ENCODE measurements at regions not wholly inside any gene's neighbourhood (a gene's known extent, or its start where the extent isn't known, plus 50 kb on each side); places are given as distances from the start of the nearest gene placed in this dataset.

DNA sequence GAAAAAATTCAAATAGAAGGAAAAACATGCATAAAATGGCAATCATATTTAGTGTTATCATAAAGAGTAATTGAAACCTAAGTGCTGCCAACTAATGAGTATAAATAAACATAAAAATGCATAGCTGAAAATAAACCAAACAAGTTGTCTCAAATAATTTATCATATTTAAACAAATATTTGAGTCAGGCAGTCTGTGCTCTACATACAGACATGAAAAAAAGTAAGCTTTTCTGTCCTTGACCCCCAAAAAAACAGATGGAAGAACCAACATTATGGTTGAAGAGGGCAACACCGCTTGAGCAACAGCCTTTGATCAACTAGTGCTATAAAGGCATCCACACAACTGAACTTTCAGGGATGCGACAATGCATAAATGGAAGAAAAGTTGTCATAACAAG is 735.1 kb upstream of the MIR17HG start:
- Histone ChIP-seq H3K4ac (ENCODE audit: low read depth, low read length) (no peak overlapping the region), H2BK120ac (ENCODE audit: insufficient read depth, low read length, poor library complexity) (no peak overlapping the region), H3K9me3 (ENCODE audit: insufficient read depth, low read depth, low read length) (peaks cover 16% of the 10 kb centered on the region), H2BK5ac (ENCODE audit: low read depth, low read length, poor library complexity) (no peak overlapping the region), H3K4me2 (ENCODE audit: low read length) (no peak overlapping the region), H3K14ac (ENCODE audit: low read length) (no peak overlapping the region), H4K8ac (ENCODE audit: low read depth, low read length) (no peak overlapping the region), H2AFZ (ENCODE audit: insufficient read depth, low read length, poor library complexity) (no peak overlapping the region), H3K79me1 (ENCODE audit: low read length) (no peaks in the 10 kb centered on the region), H3K4me1 (ENCODE audit: control insufficient read depth in 1 of 2, insufficient read depth in 2 of 2, low read length in 2 of 2) (no peaks in the 10 kb centered on the region), H3K27me3 (ENCODE audit: insufficient read depth, low read length) (no peaks in the 10 kb centered on the region), H3K23ac (ENCODE audit: low read length) (no peak overlapping the region), H3K18ac (ENCODE audit: low read length) (no peak overlapping the region), H4K91ac (ENCODE audit: low read depth, low read length) (no peak overlapping the region), H2AK5ac (ENCODE audit: low read length) (no peak overlapping the region), H3K36me3 (ENCODE audit: control insufficient read depth in 1 of 2, insufficient read depth in 2 of 2, low read length in 2 of 2) (no peaks in the 10 kb centered on the region), H3K9ac (ENCODE audit: low read length) (no peak overlapping the region), H3K79me2 (ENCODE audit: control insufficient read depth, insufficient read depth, low read length, poor library complexity) (no peaks in the 10 kb centered on the region), H3K27ac (ENCODE audit: low read depth, low read length) (no peak overlapping the region), H4K12ac (ENCODE audit: low read depth, low read length) (no peak overlapping the region), H3K4me3 (ENCODE audit: low read depth, low read length) (no peak overlapping the region), H2BK12ac (ENCODE audit: low read length) (no peak overlapping the region)
- WGBS (ENCODE audit: extremely low coverage, insufficient coverage, insufficient read length): no CpG with 5 or more reads among the region's 2 CpGs
- no peak for DNase-seq

DNA sequence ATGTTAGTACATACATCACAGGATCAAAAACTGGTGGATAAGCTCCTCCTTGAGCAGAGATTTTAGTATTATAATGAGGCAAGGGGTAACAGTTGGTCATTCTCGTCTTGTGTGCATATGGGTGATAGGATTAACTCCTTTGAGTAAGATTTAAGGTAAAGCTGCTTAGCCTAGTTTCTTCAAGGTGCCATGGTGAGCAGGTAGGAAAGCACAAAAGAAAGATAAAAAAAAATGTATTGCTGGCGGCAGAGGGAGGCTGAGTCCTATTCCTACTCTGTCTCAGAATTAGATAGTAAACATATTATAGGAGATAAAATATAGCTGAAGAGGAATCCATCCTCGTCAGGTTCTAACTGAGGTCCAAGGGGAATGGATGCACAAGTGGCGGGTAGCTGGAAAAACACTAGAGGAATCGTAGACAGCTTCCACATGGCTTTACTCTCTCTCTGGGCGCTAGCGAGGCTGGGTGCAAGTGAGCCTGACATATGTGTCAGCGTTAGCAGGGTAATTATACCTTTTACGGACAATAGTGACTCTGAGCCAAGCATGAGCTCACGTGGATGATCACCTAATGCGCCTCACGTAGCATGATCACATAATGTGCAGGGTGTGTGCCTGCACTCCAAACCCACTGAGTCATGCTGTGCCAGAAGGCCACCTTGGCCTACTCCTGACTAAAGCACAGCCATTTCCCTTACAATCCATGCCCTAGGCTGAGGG is 734.3 kb upstream of the MIR17HG start:
- no CpG with 5 or more reads among the region's 12 CpGs for WGBS (ENCODE audit: extremely low coverage, insufficient coverage, insufficient read length)
- Histone ChIP-seq H2BK120ac (ENCODE audit: insufficient read depth, low read length, poor library complexity) (no peak overlapping the region), H4K8ac (ENCODE audit: low read depth, low read length) (no peak overlapping the region), H3K4me2 (ENCODE audit: low read length) (no peak overlapping the region), H2BK12ac (ENCODE audit: low read length) (no peak overlapping the region), H2AK5ac (ENCODE audit: low read length) (no peak overlapping the region), H3K79me1 (ENCODE audit: low read length) (no peaks in the 10 kb centered on the region), H3K4ac (ENCODE audit: low read depth, low read length) (no peak overlapping the region), H2AFZ (ENCODE audit: insufficient read depth, low read length, poor library complexity) (no peak overlapping the region), H3K14ac (ENCODE audit: low read length) (no peak overlapping the region), H3K4me3 (ENCODE audit: low read depth, low read length) (no peak overlapping the region), H3K27me3 (ENCODE audit: insufficient read depth, low read length) (no peaks in the 10 kb centered on the region), H3K9me3 (ENCODE audit: insufficient read depth, low read depth, low read length) (peaks cover 18% of the 10 kb centered on the region), H3K18ac (ENCODE audit: low read length) (no peak overlapping the region), H3K4me1 (ENCODE audit: control insufficient read depth in 1 of 2, insufficient read depth in 2 of 2, low read length in 2 of 2) (no peaks in the 10 kb centered on the region), H2BK5ac (ENCODE audit: low read depth, low read length, poor library complexity) (no peak overlapping the region), H3K79me2 (ENCODE audit: control insufficient read depth, insufficient read depth, low read length, poor library complexity) (no peaks in the 10 kb centered on the region), H3K36me3 (ENCODE audit: control insufficient read depth in 1 of 2, insufficient read depth in 2 of 2, low read length in 2 of 2) (no peaks in the 10 kb centered on the region), H4K12ac (ENCODE audit: low read depth, low read length) (no peak overlapping the region), H3K9ac (ENCODE audit: low read length) (no peak overlapping the region), H4K91ac (ENCODE audit: low read depth, low read length) (no peak overlapping the region), H3K23ac (ENCODE audit: low read length) (no peak overlapping the region), H3K27ac (ENCODE audit: low read depth, low read length) (no peak overlapping the region)
- DNase-seq: no peak

DNA sequence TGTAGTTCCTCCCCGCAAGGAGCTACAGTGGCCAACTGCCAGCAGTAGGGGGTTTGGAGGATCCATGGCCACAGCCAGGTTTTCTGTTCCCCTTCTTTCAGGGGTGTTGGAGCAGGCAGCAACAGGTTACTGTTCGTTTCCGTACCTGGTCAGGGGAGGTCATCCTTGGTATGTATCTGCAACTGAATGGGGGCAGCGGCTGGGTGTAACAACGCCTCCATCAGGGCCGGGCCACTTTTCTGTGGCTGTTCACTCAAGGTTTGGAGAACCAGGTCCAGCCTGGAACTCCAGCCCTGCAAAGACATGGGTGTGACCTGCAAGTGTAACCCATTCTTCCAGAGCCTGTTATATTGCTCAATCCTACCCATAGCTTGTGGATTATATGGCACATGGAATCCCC is 732.3 kb upstream of the MIR17HG start:
- Histone ChIP-seq H3K79me2 (ENCODE audit: control insufficient read depth, insufficient read depth, low read length, poor library complexity) (no peaks in the 10 kb centered on the region), H3K14ac (ENCODE audit: low read length) (no peak overlapping the region), H3K36me3 (ENCODE audit: control insufficient read depth in 1 of 2, insufficient read depth in 2 of 2, low read length in 2 of 2) (no peaks in the 10 kb centered on the region), H3K27ac (ENCODE audit: low read depth, low read length) (no peak overlapping the region), H3K4me1 (ENCODE audit: control insufficient read depth in 1 of 2, insufficient read depth in 2 of 2, low read length in 2 of 2) (no peaks in the 10 kb centered on the region), H2AFZ (ENCODE audit: insufficient read depth, low read length, poor library complexity) (no peak overlapping the region), H2BK12ac (ENCODE audit: low read length) (no peak overlapping the region), H2BK5ac (ENCODE audit: low read depth, low read length, poor library complexity) (no peak overlapping the region), H3K4me3 (ENCODE audit: low read depth, low read length) (no peak overlapping the region), H3K4me2 (ENCODE audit: low read length) (no peak overlapping the region), H4K12ac (ENCODE audit: low read depth, low read length) (no peak overlapping the region), H2AK5ac (ENCODE audit: low read length) (no peak overlapping the region), H3K4ac (ENCODE audit: low read depth, low read length) (no peak overlapping the region), H4K91ac (ENCODE audit: low read depth, low read length) (no peak overlapping the region), H3K27me3 (ENCODE audit: insufficient read depth, low read length) (no peaks in the 10 kb centered on the region), H4K8ac (ENCODE audit: low read depth, low read length) (no peak overlapping the region), H3K23ac (ENCODE audit: low read length) (no peak overlapping the region), H3K18ac (ENCODE audit: low read length) (no peak overlapping the region), H2BK120ac (ENCODE audit: insufficient read depth, low read length, poor library complexity) (no peak overlapping the region), H3K9me3 (ENCODE audit: insufficient read depth, low read depth, low read length) (peaks cover 18% of the 10 kb centered on the region), H3K79me1 (ENCODE audit: low read length) (no peaks in the 10 kb centered on the region), H3K9ac (ENCODE audit: low read length) (no peak overlapping the region)
- DNase-seq: no peak
- no CpG with 5 or more reads among the region's 6 CpGs for WGBS (ENCODE audit: extremely low coverage, insufficient coverage, insufficient read length)

GRCh38 chr13:90615767-90616166 is 731.7 kb upstream of the MIR17HG start:
- Histone ChIP-seq H3K27me3 (ENCODE audit: insufficient read depth, low read length) (no peaks in the 10 kb centered on the region), H3K36me3 (ENCODE audit: control insufficient read depth in 1 of 2, insufficient read depth in 2 of 2, low read length in 2 of 2) (no peaks in the 10 kb centered on the region), H3K14ac (ENCODE audit: low read length) (no peak overlapping the region), H4K8ac (ENCODE audit: low read depth, low read length) (no peak overlapping the region), H3K4me3 (ENCODE audit: low read depth, low read length) (no peak overlapping the region), H3K4me1 (ENCODE audit: control insufficient read depth in 1 of 2, insufficient read depth in 2 of 2, low read length in 2 of 2) (no peaks in the 10 kb centered on the region), H2BK12ac (ENCODE audit: low read length) (no peak overlapping the region), H3K9ac (ENCODE audit: low read length) (no peak overlapping the region), H2AFZ (ENCODE audit: insufficient read depth, low read length, poor library complexity) (no peak overlapping the region), H2BK5ac (ENCODE audit: low read depth, low read length, poor library complexity) (no peak overlapping the region), H4K91ac (ENCODE audit: low read depth, low read length) (no peak overlapping the region), H2BK120ac (ENCODE audit: insufficient read depth, low read length, poor library complexity) (no peak overlapping the region), H3K9me3 (ENCODE audit: insufficient read depth, low read depth, low read length) (peaks cover 18% of the 10 kb centered on the region), H3K4ac (ENCODE audit: low read depth, low read length) (no peak overlapping the region), H3K79me2 (ENCODE audit: control insufficient read depth, insufficient read depth, low read length, poor library complexity) (no peaks in the 10 kb centered on the region), H3K27ac (ENCODE audit: low read depth, low read length) (no peak overlapping the region), H4K12ac (ENCODE audit: low read depth, low read length) (no peak overlapping the region), H3K23ac (ENCODE audit: low read length) (no peak overlapping the region), H3K18ac (ENCODE audit: low read length) (no peak overlapping the region), H3K79me1 (ENCODE audit: low read length) (no peaks in the 10 kb centered on the region), H3K4me2 (ENCODE audit: low read length) (no peak overlapping the region), H2AK5ac (ENCODE audit: low read length) (no peak overlapping the region)
- WGBS (ENCODE audit: extremely low coverage, insufficient coverage, insufficient read length): no CpG with 5 or more reads among the region's 5 CpGs
- no peak for DNase-seq

Data from trophoblast cell (in vitro differentiated cells and primary cell).